Parathyroid adenoma (tissue), 2 donors: ENCODE measurements at regions not wholly inside any gene's neighbourhood (a gene's known extent, or its start where the extent isn't known, plus 50 kb on each side); places are given as distances from the start of the nearest gene placed in this dataset.

Experiments
- H2AFZ ChIP-seq: fragments of 300-600 bp; sonication (generic); one replicate; pipeline ENCODE4 v1.7.0; 2017; ENCODE audit warnings: antibody characterized with exemption, mild to moderate bottlenecking
- H3K27ac ChIP-seq: fragments of 300-600 bp; sonication (generic); one replicate; pipeline ENCODE4 v1.7.0; 2017
- H3K27me3 ChIP-seq: fragments of 300-600 bp; sonication (generic); one replicate; pipeline ENCODE4 v1.7.0; 2017; ENCODE audit warnings: low read length; ENCODE audit not compliant: control insufficient read depth, insufficient read depth
- H3K36me3 ChIP-seq: fragments of 300-600 bp; sonication (generic); one replicate; pipeline ENCODE4 v1.7.0; 2017; ENCODE audit warnings: low read length; ENCODE audit not compliant: control insufficient read depth, insufficient read depth
- H3K4me1 ChIP-seq: fragments of 300-600 bp; sonication (generic); one replicate; pipeline ENCODE4 v1.7.0; 2017; ENCODE audit warnings: control low read depth
- H3K4me2 ChIP-seq: fragments of 300-600 bp; sonication (generic); one replicate; pipeline ENCODE4 v1.7.0; 2017; ENCODE audit warnings: low read length
- H3K4me3 ChIP-seq: fragments of 300-600 bp; sonication (generic); one replicate; pipeline ENCODE4 v1.7.0; 2017; ENCODE audit warnings: low read depth, low read length
- H3K79me2 ChIP-seq: fragments of 300-600 bp; sonication (generic); one replicate; pipeline ENCODE4 v1.7.0; 2017; ENCODE audit warnings: control low read depth
- H3K9ac ChIP-seq: fragments of 300-600 bp; sonication (generic); one replicate; pipeline ENCODE4 v1.7.0; 2017; ENCODE audit warnings: mild to moderate bottlenecking
- H3K9me3 ChIP-seq: fragments of 300-600 bp; sonication (generic); one replicate; pipeline ENCODE4 v1.7.0; 2017; ENCODE audit warnings: low read length; ENCODE audit not compliant: control insufficient read depth
- TF ChIP-seq, protein P1 (sequence below): fragments of 300-600 bp; sonication (generic); IDR thresholded peaks from one replicate; pipeline ENCODE4 v1.7.0; 2017; ENCODE audit warnings: antibody characterized with exemption, mild to moderate bottlenecking
- donor health status: primary hyperparathyroidism.

DNA sequence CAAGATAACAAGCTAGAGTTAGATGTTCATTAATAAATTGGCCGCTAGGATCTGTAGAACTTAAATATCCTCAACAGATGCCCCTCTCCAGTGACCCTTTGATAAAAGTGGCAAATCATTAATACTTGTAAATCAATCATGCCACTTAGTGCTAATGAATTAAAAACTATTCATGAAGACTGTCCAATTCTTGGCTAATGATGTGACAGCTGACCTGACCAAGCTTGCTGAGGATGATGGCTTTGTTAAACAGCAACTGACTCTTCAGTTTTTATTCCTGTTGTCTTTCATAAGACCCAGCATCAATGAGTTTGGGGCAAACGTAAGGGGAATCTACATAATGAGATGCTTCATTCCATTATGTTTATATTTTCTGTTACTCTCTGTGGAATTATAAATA lies 396.8 kb upstream of the NMUR2 start:
- no peak overlapping the region for H3K9ac ChIP-seq
- TF ChIP-seq, protein P1, sequence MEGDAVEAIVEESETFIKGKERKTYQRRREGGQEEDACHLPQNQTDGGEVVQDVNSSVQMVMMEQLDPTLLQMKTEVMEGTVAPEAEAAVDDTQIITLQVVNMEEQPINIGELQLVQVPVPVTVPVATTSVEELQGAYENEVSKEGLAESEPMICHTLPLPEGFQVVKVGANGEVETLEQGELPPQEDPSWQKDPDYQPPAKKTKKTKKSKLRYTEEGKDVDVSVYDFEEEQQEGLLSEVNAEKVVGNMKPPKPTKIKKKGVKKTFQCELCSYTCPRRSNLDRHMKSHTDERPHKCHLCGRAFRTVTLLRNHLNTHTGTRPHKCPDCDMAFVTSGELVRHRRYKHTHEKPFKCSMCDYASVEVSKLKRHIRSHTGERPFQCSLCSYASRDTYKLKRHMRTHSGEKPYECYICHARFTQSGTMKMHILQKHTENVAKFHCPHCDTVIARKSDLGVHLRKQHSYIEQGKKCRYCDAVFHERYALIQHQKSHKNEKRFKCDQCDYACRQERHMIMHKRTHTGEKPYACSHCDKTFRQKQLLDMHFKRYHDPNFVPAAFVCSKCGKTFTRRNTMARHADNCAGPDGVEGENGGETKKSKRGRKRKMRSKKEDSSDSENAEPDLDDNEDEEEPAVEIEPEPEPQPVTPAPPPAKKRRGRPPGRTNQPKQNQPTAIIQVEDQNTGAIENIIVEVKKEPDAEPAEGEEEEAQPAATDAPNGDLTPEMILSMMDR, result no peak
- H3K9me3 ChIP-seq, result no peaks in the 10 kb centered on the region
- no peaks in the 10 kb centered on the region for H3K36me3 ChIP-seq
- no peak overlapping the region for H3K27ac ChIP-seq
- H3K79me2 ChIP-seq, result no peaks in the 10 kb centered on the region
- no peaks in the 10 kb centered on the region for H3K27me3 ChIP-seq
- H3K4me1 ChIP-seq, result no peaks in the 10 kb centered on the region
- no peak overlapping the region for H2AFZ ChIP-seq
- H3K4me3 ChIP-seq, result no peak overlapping the region
- H3K4me2 ChIP-seq, result no peak overlapping the region

DNA sequence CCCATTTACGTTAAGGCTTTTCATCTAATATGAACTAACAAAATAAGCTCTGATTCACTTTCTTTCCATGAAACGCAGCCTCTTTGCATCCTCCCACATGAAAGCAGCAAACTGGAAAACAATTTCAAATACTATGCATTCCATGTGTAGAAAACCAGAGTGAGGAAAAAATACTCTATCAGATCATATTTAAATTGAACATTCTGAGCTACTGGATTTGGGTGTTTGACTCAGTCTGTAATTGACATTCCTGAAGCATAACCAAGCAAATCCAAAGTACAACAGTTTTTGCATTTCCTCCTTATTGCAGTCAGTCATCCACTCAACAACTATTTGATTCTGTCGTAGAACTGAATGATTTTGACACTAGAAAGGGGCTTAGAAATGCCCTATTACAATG lies 399.1 kb upstream of the NMUR2 start:
- Histone ChIP-seq H3K4me2 (no peak overlapping the region), H3K4me1 (no peaks in the 10 kb centered on the region)
- TF ChIP-seq, protein P1, result no peak

DNA sequence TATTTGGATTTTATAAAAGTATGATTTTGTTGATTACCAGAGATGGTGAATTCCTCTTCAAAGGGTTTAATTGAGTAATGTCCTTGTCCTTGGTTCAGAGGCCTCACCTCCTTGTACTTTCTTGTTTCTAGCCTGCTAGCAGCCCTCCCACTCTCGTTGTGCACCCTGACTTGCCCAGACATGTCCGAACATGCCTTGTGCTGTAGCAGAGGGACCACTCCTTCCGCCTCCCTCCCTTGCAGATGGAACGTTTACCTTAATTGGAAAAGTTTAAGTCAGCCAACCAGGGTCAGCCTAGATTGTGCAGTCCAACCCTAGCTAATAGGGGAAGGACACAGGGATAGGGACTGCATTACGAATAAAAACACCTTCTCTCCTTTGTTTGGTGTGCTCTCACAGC lies 406.9 kb upstream of the NMUR2 start:
- H3K27ac ChIP-seq, result no peak overlapping the region
- no peak overlapping the region for H2AFZ ChIP-seq
- no peak overlapping the region for H3K9ac ChIP-seq
- no peaks in the 10 kb centered on the region for H3K9me3 ChIP-seq
- H3K4me1 ChIP-seq, result no peaks in the 10 kb centered on the region
- H3K4me2 ChIP-seq, result no peak overlapping the region
- no peaks in the 10 kb centered on the region for H3K27me3 ChIP-seq
- no peaks in the 10 kb centered on the region for H3K79me2 ChIP-seq
- H3K36me3 ChIP-seq, result no peaks in the 10 kb centered on the region
- H3K4me3 ChIP-seq, result no peak overlapping the region
- TF ChIP-seq, protein P1, result no peak

More for the DNA sequence above, 399.1 kb upstream of the NMUR2 start:
- H2AFZ ChIP-seq, result no peak overlapping the region
- no peaks in the 10 kb centered on the region for H3K79me2 ChIP-seq
- H3K27me3 ChIP-seq, result no peaks in the 10 kb centered on the region
- no peak overlapping the region for H3K9ac ChIP-seq
- H3K36me3 ChIP-seq, result no peaks in the 10 kb centered on the region
- H3K4me3 ChIP-seq, result no peak overlapping the region
- H3K9me3 ChIP-seq, result no peaks in the 10 kb centered on the region
- no peak overlapping the region for H3K27ac ChIP-seq

DNA sequence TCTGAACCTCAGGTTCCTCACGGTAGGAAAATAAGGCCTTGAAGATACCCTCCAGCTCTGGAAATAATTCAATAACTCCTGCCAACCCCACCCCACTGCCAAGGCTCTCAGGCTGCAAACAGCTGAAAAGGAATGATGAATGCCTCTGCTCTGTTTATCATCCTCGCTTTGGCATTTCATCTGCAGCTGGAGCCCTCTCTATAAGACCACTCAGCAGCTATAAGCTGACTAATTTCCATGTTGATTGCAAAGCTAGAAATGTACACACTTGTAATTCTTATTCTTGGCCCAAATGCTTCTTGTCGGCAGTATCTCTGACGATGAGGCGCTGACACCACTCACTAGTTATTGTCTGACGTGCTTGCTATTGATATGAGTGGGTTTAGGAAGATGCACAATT lies 408.4 kb upstream of the NMUR2 start:
- H3K9me3 ChIP-seq, result no peaks in the 10 kb centered on the region
- no peak overlapping the region for H3K27ac ChIP-seq
- no peak overlapping the region for H3K4me2 ChIP-seq
- H3K9ac ChIP-seq, result no peak overlapping the region
- TF ChIP-seq, protein P1, result no peak
- no peaks in the 10 kb centered on the region for H3K79me2 ChIP-seq
- H3K4me3 ChIP-seq, result no peak overlapping the region
- H3K27me3 ChIP-seq, result no peaks in the 10 kb centered on the region
- H3K36me3 ChIP-seq, result no peaks in the 10 kb centered on the region
- no peaks in the 10 kb centered on the region for H3K4me1 ChIP-seq
- H2AFZ ChIP-seq, result no peak overlapping the region

DNA sequence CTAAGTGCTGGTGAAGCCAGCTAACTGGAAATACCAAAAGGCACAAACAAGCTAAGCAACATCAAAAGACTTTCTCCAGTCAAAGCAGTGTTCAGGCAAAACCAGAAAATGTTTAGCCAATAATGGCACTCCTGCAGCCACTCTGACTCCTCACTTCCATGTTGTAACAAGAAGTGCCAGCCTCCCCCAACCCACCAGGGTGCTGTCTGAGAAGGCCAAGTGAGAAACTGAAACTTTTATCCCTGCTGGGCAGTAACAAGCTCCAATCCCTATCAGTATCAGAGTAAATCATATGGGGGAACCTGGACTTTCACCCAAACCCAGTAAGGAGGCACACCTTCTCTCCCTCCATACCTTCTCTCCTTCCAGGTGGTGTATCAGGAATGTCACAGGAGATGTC lies 414.8 kb upstream of the NMUR2 start:
- no peaks in the 10 kb centered on the region for H3K79me2 ChIP-seq
- H3K4me1 ChIP-seq, result no peaks in the 10 kb centered on the region
- H3K4me2 ChIP-seq, result no peak overlapping the region
- H3K9me3 ChIP-seq, result no peaks in the 10 kb centered on the region
- TF ChIP-seq, protein P1, result no peak
- H2AFZ ChIP-seq, result no peak overlapping the region
- H3K4me3 ChIP-seq, result no peak overlapping the region
- H3K9ac ChIP-seq, result no peak overlapping the region
- H3K27me3 ChIP-seq, result no peaks in the 10 kb centered on the region
- no peaks in the 10 kb centered on the region for H3K36me3 ChIP-seq
- no peak overlapping the region for H3K27ac ChIP-seq
